ENCODE measurements at regions not wholly inside any gene's neighbourhood (a gene's known extent, or its start where the extent isn't known, plus 50 kb on each side); places are given as distances from the start of the nearest gene placed in this dataset.

GRCh38 chr11:103668859-103669258 lies 367.6 kb upstream of the DDI1 start:
- DNase-seq = no peak

DNA sequence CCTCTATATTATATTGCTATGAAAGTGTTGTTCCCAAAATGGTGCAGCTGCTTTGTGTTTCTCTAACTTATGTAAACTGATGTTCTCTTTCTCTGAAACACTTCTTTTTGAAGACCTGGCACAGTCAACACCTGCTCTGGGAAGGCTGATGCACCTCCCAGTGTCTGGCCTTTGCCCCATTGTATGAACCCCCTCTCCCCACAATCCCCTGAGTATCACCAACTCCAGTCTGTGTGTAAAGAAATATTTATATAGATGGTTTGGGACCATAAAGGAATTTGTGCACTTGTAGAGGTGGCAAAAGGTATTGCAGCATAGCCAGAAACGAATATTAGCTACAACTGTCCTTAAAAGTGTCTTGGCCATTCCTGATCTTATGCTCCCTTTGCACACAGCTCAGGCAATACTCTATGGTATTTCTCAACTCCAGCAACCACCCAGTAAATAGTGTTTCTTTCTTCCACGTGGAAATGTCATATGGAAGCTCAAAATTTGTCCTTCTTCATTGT lies 365.2 kb upstream of the DDI1 start:
- no peak for DNase-seq

DNA sequence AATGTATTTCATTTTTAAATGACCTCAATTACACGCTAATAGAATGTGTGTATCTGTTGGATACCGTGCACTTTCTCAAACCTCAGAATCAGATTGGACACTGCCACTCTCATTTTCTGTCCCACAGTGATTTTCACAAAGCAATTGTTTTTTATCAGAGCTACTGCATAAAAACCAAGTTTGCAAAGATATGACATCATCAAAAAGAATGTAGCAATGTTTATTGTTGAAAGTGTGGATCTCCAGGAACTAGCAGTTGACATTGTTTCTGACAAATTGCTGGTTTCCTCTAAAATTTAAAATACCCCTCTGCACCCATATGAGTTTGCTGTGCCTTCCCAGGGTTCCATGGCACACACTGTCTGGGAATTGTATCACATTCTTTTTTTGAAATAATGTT lies 362.7 kb upstream of the DDI1 start:
- no peak for DNase-seq

DNA sequence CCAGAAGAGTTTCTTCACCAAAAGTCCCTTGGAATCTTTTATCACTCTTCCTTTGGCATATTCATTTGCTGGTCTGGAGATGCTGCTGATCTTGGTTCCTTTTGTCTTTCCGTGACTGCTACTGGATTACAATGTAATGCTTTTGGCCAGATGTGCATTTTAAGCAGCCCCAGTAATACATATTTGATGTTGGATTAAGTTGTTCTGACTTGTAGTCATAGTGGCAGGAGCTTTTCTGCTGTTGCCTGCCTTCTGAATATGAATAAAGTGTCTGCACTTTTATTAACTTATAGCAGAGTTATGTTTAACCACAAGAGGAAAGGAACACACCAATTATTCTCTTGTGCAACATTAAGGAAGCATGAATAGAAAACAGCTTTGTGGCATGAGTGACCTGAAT lies 360.0 kb upstream of the DDI1 start:
- no peak for DNase-seq

DNA sequence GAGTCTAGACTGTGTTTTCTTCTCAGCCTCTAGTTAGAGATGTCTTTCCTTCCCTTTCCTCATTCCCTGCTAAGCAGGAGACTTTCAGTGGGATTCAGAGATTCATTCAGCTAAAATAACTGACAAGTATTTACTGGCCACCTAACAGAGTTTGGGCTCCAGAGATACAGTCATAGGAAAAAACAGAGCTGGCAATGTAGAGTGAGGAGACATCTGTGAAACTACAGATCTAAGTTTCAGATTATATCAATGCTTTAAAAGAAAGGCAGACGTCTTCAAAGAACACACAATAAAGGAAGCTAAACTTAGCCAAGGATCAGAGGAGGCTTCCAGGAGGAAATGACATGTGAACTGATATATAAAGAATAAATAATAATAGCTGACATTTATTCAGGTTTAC lies 355.6 kb upstream of the DDI1 start:
- DNase-seq = no peak

DNA sequence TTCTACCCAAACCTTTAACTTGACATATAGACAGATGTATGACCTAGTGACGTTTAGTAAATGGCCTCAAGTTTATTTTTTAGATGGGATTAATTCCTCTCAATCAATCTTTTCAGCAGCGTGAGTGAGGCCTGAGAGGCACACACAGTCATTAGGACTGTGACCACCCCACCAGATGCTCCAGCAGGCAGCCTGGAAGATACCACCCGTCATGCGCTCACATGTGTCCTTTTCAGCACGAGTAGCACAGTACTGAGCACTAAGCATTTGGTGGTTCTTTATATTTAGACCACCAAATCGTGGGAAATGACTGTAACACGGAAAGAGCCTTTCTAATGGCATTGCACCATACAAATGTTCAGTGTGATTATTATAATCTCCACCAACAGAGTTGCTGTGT lies 354.6 kb upstream of the DDI1 start:
- DNase-seq = peak; percentile 60

DNA sequence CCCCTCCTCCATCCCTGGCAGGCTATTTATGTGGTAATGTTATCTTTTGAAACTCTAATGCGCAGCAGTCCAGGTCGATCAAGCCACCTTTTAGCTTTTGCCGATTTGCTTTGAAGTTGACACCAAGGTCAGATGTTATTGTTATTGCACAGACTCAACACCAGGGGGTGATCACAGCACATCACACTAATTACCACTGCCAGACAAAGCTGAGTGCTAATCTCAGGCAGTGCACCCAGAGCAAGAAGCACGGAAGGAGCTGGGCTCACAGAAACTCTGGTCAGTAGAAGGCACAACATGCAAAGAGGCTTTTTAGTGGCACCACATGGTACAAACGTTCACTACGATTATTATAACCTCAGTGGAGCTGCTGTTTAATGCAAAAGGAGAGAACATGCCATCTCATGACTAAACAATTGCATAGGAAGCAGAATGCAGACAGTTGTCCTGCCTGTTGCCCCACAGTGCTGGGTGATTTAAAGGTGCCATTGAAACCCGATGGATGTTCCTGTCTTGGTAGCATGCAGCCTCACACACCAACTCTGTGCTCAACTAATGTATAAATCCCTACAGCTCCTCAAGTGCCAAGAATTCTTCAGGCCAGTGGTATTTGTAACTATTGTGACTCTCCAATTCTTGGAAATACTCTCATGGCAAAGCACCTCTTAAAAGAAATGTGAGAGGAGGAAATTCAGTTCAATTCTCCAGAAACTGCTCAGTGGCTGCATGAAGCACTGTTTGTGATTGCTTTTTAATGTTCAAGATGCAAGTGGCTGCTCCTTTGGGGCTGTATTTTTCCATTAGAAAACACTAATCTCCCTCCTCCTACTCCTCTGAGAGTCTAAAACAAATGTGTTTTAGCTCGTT lies 353.9 kb upstream of the DDI1 start:
- DNase-seq = peak; percentile 90

DNA sequence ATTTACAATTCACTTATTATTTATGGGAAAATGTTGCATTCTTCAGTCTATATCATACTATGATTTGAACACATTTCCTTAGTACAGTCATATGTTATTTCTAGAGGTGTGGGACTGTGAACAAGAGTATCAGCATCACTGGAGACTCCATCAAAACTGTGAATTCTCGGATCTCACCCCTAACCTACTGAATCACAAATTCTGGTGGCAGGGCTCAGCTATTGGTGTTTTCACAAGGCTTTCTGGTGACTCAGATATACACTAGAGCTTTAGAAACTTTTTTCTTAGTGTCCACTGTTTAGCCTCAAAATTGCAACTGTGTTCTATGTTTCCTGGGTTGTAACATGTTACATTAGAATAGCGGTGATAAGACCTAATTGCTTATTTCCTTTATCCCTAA lies 352.9 kb upstream of the DDI1 start:
- no peak for DNase-seq

GRCh38 chr11:103688924-103689323 lies 347.5 kb upstream of the DDI1 start:
- DNase-seq = no peak

DNA sequence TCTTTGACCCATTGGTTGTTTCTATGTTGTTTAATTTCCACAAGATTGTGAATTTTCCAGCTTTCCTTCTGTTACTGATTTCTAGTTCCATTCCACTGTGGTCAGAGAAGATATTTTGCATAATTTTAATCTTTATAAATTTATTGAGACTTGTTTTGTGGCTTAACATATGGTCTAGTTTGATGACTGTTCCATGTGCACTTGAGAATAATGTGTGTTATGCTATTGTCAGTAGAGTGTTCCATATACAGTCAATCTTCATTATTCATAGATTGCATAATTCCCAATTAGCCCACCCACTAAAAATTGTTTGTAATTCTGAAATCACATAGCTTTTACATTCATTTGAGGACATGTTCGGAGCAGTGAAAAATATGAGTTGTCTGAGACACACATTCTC lies 346.1 kb upstream of the DDI1 start:
- DNase-seq = no peak

DNA sequence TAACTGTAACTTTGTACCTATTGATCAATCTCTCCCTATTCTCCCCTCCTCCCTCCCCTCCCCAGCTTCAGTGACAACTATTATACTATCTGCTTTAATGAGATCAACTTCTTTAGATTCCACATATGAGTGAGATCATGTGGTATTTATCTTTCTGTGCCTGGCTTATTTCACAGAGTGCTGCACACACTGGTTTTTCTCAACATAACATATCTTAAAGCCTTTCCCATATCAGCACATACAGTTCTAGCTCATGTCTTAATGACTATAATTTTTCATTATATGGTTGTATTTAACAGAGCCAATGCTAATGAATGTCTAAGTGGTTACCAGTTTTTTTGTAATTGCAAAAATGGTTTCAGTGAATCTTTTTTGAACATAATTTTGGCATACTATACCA lies 340.3 kb upstream of the DDI1 start:
- no peak for DNase-seq

GRCh38 chr11:103699216-103699615 lies 337.2 kb upstream of the DDI1 start:
- DNase-seq = peak; percentile 29

- no peak for DNase-seq
Observed at GRCh38 chr11:103699656-103700055, 336.8 kb upstream of the DDI1 start.

GRCh38 chr11:103700622-103701021 lies 335.8 kb upstream of the DDI1 start:
- DNase-seq = no peak

- DNase-seq = peak; percentile 76
Observed at GRCh38 chr11:103703437-103703836, 333.0 kb upstream of the DDI1 start.

DNA sequence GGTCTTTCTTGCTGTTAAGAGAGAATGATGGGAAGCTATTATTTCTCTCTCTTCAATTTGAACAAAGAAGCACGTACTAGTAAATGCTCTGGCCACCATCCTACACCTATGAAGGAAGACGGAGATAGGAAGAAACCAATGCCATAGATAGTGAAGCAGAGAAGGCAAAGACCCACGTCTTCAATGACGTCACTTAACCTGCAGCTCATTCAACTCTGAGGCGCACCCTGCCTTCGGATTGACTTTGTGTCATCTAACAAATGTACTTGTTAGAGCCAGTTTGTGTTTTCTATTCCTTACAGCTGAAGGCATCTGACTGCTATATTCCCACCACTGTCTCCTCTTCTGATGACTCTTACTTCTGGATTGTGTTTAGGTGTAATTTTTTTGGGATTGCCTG lies 332.5 kb upstream of the DDI1 start:
- no peak for DNase-seq

DNA sequence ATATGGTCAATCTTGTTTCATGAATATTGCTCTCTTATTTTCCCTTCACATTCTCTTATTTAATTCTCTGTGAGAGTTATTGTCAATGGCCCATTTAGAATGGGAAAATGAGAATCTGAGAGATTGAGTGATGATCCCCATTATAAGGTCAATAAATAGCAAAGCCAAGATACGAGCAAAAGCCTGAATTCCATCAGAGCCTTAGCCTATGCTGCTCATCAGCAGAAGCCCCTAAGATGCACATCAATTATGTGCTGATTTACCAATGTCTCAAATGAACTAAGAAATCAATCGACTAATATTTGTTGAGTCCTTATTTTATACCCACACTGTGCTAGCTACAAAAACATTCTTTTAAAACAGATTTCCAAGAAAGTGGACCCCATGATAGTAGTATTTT lies 330.8 kb upstream of the DDI1 start:
- DNase-seq = no peak

- DNase-seq = no peak
Observed at GRCh38 chr11:103709371-103709770, 327.1 kb upstream of the DDI1 start.

- no peak for DNase-seq
Observed at GRCh38 chr11:103714246-103714645, 322.2 kb upstream of the DDI1 start.

GRCh38 chr11:103716363-103716762 lies 320.1 kb upstream of the DDI1 start:
- DNase-seq = peak; percentile 31

- no peak for DNase-seq
Observed at GRCh38 chr11:103727262-103727661, 309.2 kb upstream of the DDI1 start.

DNA sequence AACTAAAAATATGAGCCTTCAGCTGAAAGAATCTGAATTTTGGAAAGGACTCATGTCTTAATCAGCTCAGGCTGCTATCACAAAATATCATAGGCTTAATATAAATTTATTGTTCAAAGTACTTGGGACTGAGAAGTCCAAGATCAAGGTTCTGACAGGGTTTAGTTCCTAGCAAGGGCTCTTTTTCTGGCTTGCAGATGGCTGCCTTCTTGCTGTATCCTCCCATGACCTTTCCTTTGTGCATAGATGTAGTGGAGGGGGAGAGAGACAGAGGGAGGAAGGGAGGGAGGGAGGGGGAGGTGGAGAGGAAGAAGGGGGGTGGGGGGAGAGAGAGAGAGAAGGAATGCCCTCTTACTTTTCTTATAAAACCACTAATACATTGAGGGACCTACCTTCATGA lies 306.8 kb upstream of the DDI1 start:
- DNase-seq = peak; percentile 79

- peak; percentile 87 for DNase-seq
Observed at GRCh38 chr11:103730131-103730940, 306.1 kb upstream of the DDI1 start.

DNA sequence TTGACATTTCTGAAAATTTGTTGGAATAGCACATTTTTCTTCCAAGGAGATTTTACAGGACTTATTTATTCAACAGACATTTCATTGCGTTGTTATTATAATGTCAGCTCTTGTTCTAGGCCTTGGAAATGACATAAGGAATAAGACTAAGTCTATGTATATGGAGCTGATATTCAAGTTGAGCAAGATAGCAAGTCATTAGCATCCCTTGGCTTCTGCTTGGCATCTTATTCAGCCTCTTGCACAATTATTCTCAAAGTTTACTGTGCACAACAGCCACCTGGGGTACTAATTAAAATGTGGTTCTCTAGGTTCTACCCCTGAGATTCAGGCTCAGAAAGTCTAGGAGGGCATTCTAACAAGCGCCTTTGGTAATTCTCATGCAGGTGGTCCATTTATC lies 304.8 kb upstream of the DDI1 start:
- peak; percentile 16 for DNase-seq

All from NCI-H69 (cell line).